Caco-2 (cell line): ENCODE measurements at regions not wholly inside any gene's neighbourhood (a gene's known extent, or its start where the extent isn't known, plus 50 kb on each side); places are given as distances from the start of the nearest gene placed in this dataset.

Experiments
- BruUV-seq: library from RNA; stranded (reverse); fragments of 400-500 nt; replicated peaks from 2 replicates; lab custom pipeline; 2021; lab: Mats Ljungman, UMichigan
- CTCF ChIA-PET: fragments of 300-600 bp; sonication (Branson Sonifier 250); formaldehyde crosslinking; loops from one replicate; lab custom pipeline; 2022; ENCODE audit warnings: antibody characterized with exemption; lab: Charles Lee
- POLR2A ChIA-PET: fragments of 300-600 bp; sonication (Branson Sonifier 250); formaldehyde crosslinking; loops from one replicate; lab custom pipeline; 2022; ENCODE audit warnings: antibody characterized with exemption; lab: Charles Lee
- DNase-seq, 2 experiments: peaks; one replicate each; pipeline versions ENCODE4 v3.0.0 to v3.0.0-alpha.2; 2020 to 2022
- H3K27me3 ChIP-seq: replicated peaks from 2 replicates; pipeline ENCODE4 v1.6.0; 2011; ENCODE audit warnings: low read length; ENCODE audit not compliant: control insufficient read depth, insufficient read depth
- H3K36me3 ChIP-seq: 2 replicates; pipeline ENCODE4 v1.5.1; 2011; ENCODE audit warnings: low read length; ENCODE audit not compliant: control insufficient read depth, insufficient read depth
- H3K4me1 ChIP-seq: fragments of 250-450 bp; sonication (Bioruptor Pico); 2 replicates; pipeline ENCODE4 v1.5.1; 2020; ENCODE audit warnings: mild to moderate bottlenecking
- H3K4me3 ChIP-seq: 2 replicates; pipeline ENCODE4 v1.5.1; 2011; ENCODE audit warnings: low read depth, mild to moderate bottlenecking, control low read depth, low read length
- H3K9me3 ChIP-seq: fragments of 250-450 bp; sonication (Bioruptor Pico); 2 replicates; pipeline ENCODE4 v1.5.1; 2020; ENCODE audit warnings: mild to moderate bottlenecking, moderate library complexity
- H3K27ac Mint-ChIP-seq: one replicate; pipeline ENCODE4 v1.8.0; 2022; ENCODE audit warnings: mixed read lengths; ENCODE audit not compliant: unreplicated experiment
- H3K27me3 Mint-ChIP-seq: one replicate; pipeline ENCODE4 v1.8.0; 2022; ENCODE audit warnings: mixed read lengths; ENCODE audit not compliant: insufficient read depth, unreplicated experiment
- H3K36me3 Mint-ChIP-seq: one replicate; pipeline ENCODE4 v1.8.0; 2022; ENCODE audit warnings: mild to moderate bottlenecking, mixed read lengths; ENCODE audit not compliant: insufficient read depth, unreplicated experiment
- H3K4me1 Mint-ChIP-seq: one replicate; pipeline ENCODE4 v1.8.0; 2022; ENCODE audit warnings: low read depth, mixed read lengths; ENCODE audit not compliant: unreplicated experiment
- H3K4me3 Mint-ChIP-seq: one replicate; pipeline ENCODE4 v1.8.0; 2022; ENCODE audit warnings: mild to moderate bottlenecking, moderate library complexity, mixed read lengths; ENCODE audit not compliant: unreplicated experiment
- H3K9me3 Mint-ChIP-seq: one replicate; pipeline ENCODE4 v1.8.0; 2022; ENCODE audit warnings: mixed read lengths; ENCODE audit not compliant: unreplicated experiment
- CTCF ChIP-seq, 2 experiments: fragments of 200-600 bp in 1 of 2; IDR thresholded peaks; 1 replicate in 1 of 2; 2 replicates in 1 of 2; pipeline versions ENCODE4 v1.5.1 to v1.8.0; 2011 to 2022; ENCODE audit warnings: antibody characterized with exemption in 1 of 2, control low read depth in 1 of 2, inconsistent platforms in 1 of 2, low read depth in 1 of 2, low read length in 1 of 2, mild to moderate bottlenecking in 1 of 2, moderate library complexity in 1 of 2; ENCODE audit not compliant: insufficient read depth in 1 of 2, severe bottlenecking in 1 of 2, unreplicated experiment in 1 of 2
- intact Hi-C: fragments of 100-400 bp; cut with micrococcal nuclease; formaldehyde crosslinking; loops from one replicate; pipeline ENCODE4 v1.10.0; 2022; ENCODE audit not compliant: unreplicated experiment

DNA sequence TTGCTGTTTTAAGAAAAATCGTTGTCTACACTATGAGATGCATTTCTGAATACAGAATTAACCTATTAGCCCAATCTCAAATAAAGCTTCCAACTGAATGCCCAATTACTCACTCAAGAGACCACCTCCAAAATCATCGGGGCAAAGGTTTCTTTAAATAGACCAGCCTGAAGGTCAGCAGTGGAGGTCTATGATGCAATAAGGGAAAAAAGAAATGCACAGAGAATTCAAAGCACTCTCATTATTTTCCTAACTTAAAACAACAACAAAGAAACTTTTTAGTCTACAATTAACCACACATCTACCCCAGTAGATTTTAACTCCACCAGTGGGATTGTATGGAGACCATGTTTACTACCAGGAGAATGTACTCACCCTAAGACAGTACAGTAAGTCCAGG is 657.7 kb upstream of the CCDC54 start:
- Mint-ChIP-seq H3K36me3 (no peaks in the 10 kb centered on the region), H3K4me3 (no peak overlapping the region), H3K9me3 (no peaks in the 10 kb centered on the region), H3K4me1 (peaks cover 4% of the 10 kb centered on the region), H3K27ac (no peak overlapping the region), H3K27me3 (peaks cover 3% of the 10 kb centered on the region)
- H3K4me3 ChIP-seq = no peak overlapping the region
- no TSS peak for BruUV-seq
- no peaks in the 10 kb centered on the region for H3K27me3 ChIP-seq
- POLR2A ChIA-PET = no interaction called here
- TF ChIP-seq CTCF (IDR thresholded peaks at IDR 0.05; ENCODE audit: insufficient read depth in 1 of 2, low read depth in 1 of 2, low read length in 1 of 2, severe bottlenecking in 1 of 2, unreplicated experiment in 1 of 2) = no peak
- DNase-seq = no peak
- no peaks in the 10 kb centered on the region for H3K9me3 ChIP-seq
- no peaks in the 10 kb centered on the region for H3K36me3 ChIP-seq
- H3K4me1 ChIP-seq = no peaks in the 10 kb centered on the region
- intact Hi-C loops = no loop called here
- CTCF ChIA-PET = no interaction called here

- no peak overlapping the region for H3K4me3 ChIP-seq
- Mint-ChIP-seq H3K27ac (no peak overlapping the region), H3K9me3 (no peaks in the 10 kb centered on the region), H3K36me3 (no peaks in the 10 kb centered on the region), H3K27me3 (peaks cover 3% of the 10 kb centered on the region), H3K4me1 (no peaks in the 10 kb centered on the region), H3K4me3 (no peak overlapping the region)
- no peaks in the 10 kb centered on the region for H3K4me1 ChIP-seq
- CTCF ChIA-PET = no interaction called here
- no peak for TF ChIP-seq CTCF (IDR thresholded peaks at IDR 0.05; ENCODE audit: insufficient read depth in 1 of 2, low read depth in 1 of 2, low read length in 1 of 2, severe bottlenecking in 1 of 2, unreplicated experiment in 1 of 2)
- intact Hi-C loops = no loop called here
- H3K27me3 ChIP-seq = no peaks in the 10 kb centered on the region
- DNase-seq = no peak
- no peaks in the 10 kb centered on the region for H3K36me3 ChIP-seq
- no peaks in the 10 kb centered on the region for H3K9me3 ChIP-seq
- BruUV-seq = no TSS peak
- POLR2A ChIA-PET = no interaction called here
These were observed 656.7 kb upstream of the CCDC54 start for GRCh38 chr3:106720510-106720909.

DNA sequence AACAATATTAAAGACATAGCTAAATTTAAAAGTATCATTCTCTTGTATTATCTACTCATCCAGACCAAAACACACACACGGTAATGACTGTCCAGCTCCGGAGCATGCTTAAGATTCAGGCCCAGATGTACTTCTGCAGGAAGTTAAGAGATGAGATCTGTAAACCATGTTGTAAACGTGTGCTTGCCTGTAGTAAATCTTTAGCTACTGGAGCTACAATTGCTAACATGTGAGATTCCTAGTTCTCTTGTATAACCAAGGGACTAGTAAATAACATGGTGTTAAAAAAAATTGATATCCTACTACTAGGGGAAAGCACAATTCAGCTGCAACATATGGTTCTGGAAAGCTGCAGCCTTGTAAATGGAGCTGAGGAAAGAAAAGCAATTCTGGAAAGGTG is 651.7 kb upstream of the CCDC54 start:
- no peak for TF ChIP-seq CTCF (IDR thresholded peaks at IDR 0.05; ENCODE audit: insufficient read depth in 1 of 2, low read depth in 1 of 2, low read length in 1 of 2, severe bottlenecking in 1 of 2, unreplicated experiment in 1 of 2)
- Mint-ChIP-seq H3K4me3 (no peak overlapping the region), H3K4me1 (no peaks in the 10 kb centered on the region), H3K27me3 (peaks cover 3% of the 10 kb centered on the region), H3K9me3 (no peaks in the 10 kb centered on the region), H3K27ac (no peak overlapping the region), H3K36me3 (no peaks in the 10 kb centered on the region)
- no peaks in the 10 kb centered on the region for H3K27me3 ChIP-seq
- ChIA-PET CTCF (no interaction called here), POLR2A (no interaction called here)
- H3K9me3 ChIP-seq = no peaks in the 10 kb centered on the region
- H3K4me3 ChIP-seq = no peak overlapping the region
- no peak for DNase-seq
- no peaks in the 10 kb centered on the region for H3K36me3 ChIP-seq
- H3K4me1 ChIP-seq = no peaks in the 10 kb centered on the region
- BruUV-seq = no TSS peak
- intact Hi-C loops = no loop called here
